A673 (cell line): ENCODE measurements at regions not wholly inside any gene's neighbourhood (a gene's known extent, or its start where the extent isn't known, plus 50 kb on each side); places are given as distances from the start of the nearest gene placed in this dataset.

ENCODE experiments used
- BruUV-seq: library from RNA; stranded (reverse); fragments of 400-500 nt; replicated peaks from 2 replicates; lab custom pipeline; 2021; lab: Mats Ljungman, UMichigan
- CTCF ChIA-PET: fragments of 300-600 bp; sonication (Branson Sonifier 250); formaldehyde crosslinking; loops from one replicate; lab custom pipeline; 2022; ENCODE audit warnings: antibody characterized with exemption; lab: Charles Lee
- POLR2A ChIA-PET: fragments of 300-600 bp; sonication (Branson Sonifier 250); formaldehyde crosslinking; loops from one replicate; lab custom pipeline; 2022; ENCODE audit warnings: antibody characterized with exemption; ENCODE audit not compliant: low non-redundant PET; lab: Charles Lee
- DNase-seq: peaks from one replicate; pipeline ENCODE4 v3.0.0-alpha.2; 2015; ENCODE audit warnings: low spot score
- H3K27ac ChIP-seq: fragments of 200-600 bp; sonication (generic); 2 replicates; pipeline ENCODE4 v1.5.1; 2016; ENCODE audit warnings: mixed run types, low read depth, mild to moderate bottlenecking, mixed read lengths, antibody characterized with exemption, low read length; ENCODE audit not compliant: poor library complexity, severe bottlenecking
- H3K27me3 ChIP-seq: fragments of 200-600 bp; sonication (generic); replicated peaks from 2 replicates; pipeline ENCODE4 v1.6.1; 2017; ENCODE audit warnings: mixed run types, low read depth, mild to moderate bottlenecking, mixed read lengths, antibody characterized with exemption, low read length; ENCODE audit not compliant: insufficient read depth, poor library complexity
- H3K36me3 ChIP-seq: fragments of 200-600 bp; sonication (generic); 2 replicates; pipeline ENCODE4 v1.6.1; 2016; ENCODE audit warnings: mixed run types, mild to moderate bottlenecking, mixed read lengths, antibody characterized with exemption, low read length; ENCODE audit not compliant: insufficient read depth, poor library complexity, severe bottlenecking
- H3K4me1 ChIP-seq: fragments of 200-600 bp; sonication (generic); 2 replicates; pipeline ENCODE4 v1.6.1; 2017; ENCODE audit warnings: mixed run types, mild to moderate bottlenecking, mixed read lengths, antibody characterized with exemption, low read length; ENCODE audit not compliant: insufficient read depth, poor library complexity, severe bottlenecking
- H3K4me3 ChIP-seq: fragments of 200-600 bp; sonication (generic); 2 replicates; pipeline ENCODE4 v1.5.1; 2016; ENCODE audit warnings: low read depth, mixed run types, mild to moderate bottlenecking, mixed read lengths, low read length; ENCODE audit not compliant: poor library complexity, severe bottlenecking
- H3K9me3 ChIP-seq: fragments of 200-600 bp; sonication (generic); 2 replicates; pipeline ENCODE4 v1.6.1; 2016; ENCODE audit warnings: mixed run types, low read depth, mild to moderate bottlenecking, mixed read lengths, antibody characterized with exemption, low read length; ENCODE audit not compliant: poor library complexity, severe bottlenecking
- EZH2 ChIP-seq: fragments of 200-600 bp; sonication (generic); IDR thresholded peaks from 2 replicates; pipeline ENCODE4 v1.6.1; 2017; ENCODE audit warnings: borderline replicate concordance, low read depth, mild to moderate bottlenecking, mixed read lengths, antibody characterized with exemption, low read length; ENCODE audit not compliant: poor library complexity, severe bottlenecking
- intact Hi-C: fragments of 100-400 bp; cut with micrococcal nuclease; formaldehyde crosslinking; loops from one replicate; pipeline ENCODE4 v1.10.0; 2022; ENCODE audit not compliant: unreplicated experiment
- TF ChIP-seq, protein P1 (sequence below): fragments of 300-800, 200-600 bp; sonication (generic); conservative IDR thresholded peaks from 2 replicates; pipeline ENCODE4 v1.5.1; 2017; ENCODE audit warnings: low read depth, mild to moderate bottlenecking, antibody characterized with exemption, low read length, moderate library complexity, mixed read lengths

DNA sequence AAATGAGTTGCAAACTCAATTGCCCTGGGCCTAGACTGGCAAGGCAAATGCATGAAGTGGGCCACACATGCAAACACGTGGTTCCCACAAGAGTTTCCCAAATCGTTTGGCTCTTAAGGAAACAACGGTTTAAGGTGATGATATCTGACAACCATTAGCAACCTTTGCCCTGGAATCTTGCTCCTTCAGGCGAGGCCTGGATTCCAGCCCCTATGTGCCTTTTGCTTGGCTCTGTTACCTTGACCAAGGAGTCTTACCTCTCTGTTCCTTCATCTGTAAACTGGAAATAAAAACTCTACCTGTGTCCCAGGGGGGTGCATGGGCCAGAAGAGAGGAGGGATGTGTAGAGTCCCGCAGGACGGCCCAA lies 72.1 kb upstream of the CASZ1 start:
- ChIA-PET POLR2A (no interaction called here), CTCF (interaction anchor here (0.5 kb wide), 1 partner anchor 345 kb away, joined by 4 read pairs; no protein-coding TSS in a partner anchor)
- H3K4me1 ChIP-seq = peaks cover 10% of the 10 kb centered on the region
- DNase-seq = no peak
- no TSS peak for BruUV-seq
- no peak overlapping the region for H3K27ac ChIP-seq
- no peak overlapping the region for H3K4me3 ChIP-seq
- no peaks in the 10 kb centered on the region for H3K27me3 ChIP-seq
- H3K36me3 ChIP-seq = no peaks in the 10 kb centered on the region
- H3K9me3 ChIP-seq = no peaks in the 10 kb centered on the region
- intact Hi-C loops = no loop called here
- TF ChIP-seq, protein P1, sequence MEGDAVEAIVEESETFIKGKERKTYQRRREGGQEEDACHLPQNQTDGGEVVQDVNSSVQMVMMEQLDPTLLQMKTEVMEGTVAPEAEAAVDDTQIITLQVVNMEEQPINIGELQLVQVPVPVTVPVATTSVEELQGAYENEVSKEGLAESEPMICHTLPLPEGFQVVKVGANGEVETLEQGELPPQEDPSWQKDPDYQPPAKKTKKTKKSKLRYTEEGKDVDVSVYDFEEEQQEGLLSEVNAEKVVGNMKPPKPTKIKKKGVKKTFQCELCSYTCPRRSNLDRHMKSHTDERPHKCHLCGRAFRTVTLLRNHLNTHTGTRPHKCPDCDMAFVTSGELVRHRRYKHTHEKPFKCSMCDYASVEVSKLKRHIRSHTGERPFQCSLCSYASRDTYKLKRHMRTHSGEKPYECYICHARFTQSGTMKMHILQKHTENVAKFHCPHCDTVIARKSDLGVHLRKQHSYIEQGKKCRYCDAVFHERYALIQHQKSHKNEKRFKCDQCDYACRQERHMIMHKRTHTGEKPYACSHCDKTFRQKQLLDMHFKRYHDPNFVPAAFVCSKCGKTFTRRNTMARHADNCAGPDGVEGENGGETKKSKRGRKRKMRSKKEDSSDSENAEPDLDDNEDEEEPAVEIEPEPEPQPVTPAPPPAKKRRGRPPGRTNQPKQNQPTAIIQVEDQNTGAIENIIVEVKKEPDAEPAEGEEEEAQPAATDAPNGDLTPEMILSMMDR = no peak
- no peak for TF ChIP-seq EZH2

DNA sequence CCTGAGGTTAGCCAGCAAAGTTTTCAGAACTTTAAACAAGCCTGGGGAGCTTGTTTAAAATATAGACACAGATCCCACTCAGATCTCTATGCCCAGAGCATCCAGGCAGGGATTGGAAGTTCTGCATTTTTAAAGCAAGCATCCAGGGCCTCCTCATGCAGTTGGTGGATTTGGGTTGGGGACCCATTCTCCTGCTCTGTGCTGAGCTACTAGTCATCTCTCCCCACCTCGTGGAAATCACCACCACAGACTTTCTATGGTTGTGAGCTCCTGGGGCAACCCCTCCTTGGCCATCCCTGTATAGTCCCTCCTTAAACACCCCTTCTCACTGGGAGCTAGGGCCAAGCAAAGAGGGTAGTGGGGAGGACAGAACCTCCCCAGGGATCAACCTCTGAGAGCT lies 73.5 kb upstream of the CASZ1 start:
- Histone ChIP-seq H3K9me3 (no peaks in the 10 kb centered on the region), H3K4me1 (peaks cover 10% of the 10 kb centered on the region), H3K4me3 (no peak overlapping the region), H3K27me3 (no peaks in the 10 kb centered on the region), H3K27ac (no peak overlapping the region), H3K36me3 (no peaks in the 10 kb centered on the region)
- ChIA-PET POLR2A (interaction anchor here (0.5 kb wide), 1 partner anchor 12 kb away, joined by 8 read pairs; no protein-coding TSS in a partner anchor), CTCF (no interaction called here)
- TF ChIP-seq, protein P1 = no peak
- TF ChIP-seq EZH2 = no peak
- BruUV-seq = no TSS peak
- intact Hi-C loops = no loop called here
- no peak for DNase-seq

- POLR2A ChIA-PET = no interaction called here
- TF ChIP-seq EZH2 = no peak
- TF ChIP-seq, protein P1 = no peak
- intact Hi-C loops = no loop called here
- CTCF ChIA-PET = no interaction called here
- Histone ChIP-seq H3K27ac (no peak overlapping the region), H3K4me1 (peaks cover 10% of the 10 kb centered on the region), H3K4me3 (no peak overlapping the region), H3K27me3 (no peaks in the 10 kb centered on the region), H3K9me3 (no peaks in the 10 kb centered on the region), H3K36me3 (no peaks in the 10 kb centered on the region)
- BruUV-seq = no TSS peak
- DNase-seq = no peak
These were observed 74.1 kb upstream of the CASZ1 start for GRCh38 chr1:10870493-10871096.
